Fibroblast of the conjunctiva (primary cell): ENCODE measurements at regions not wholly inside any gene's neighbourhood (a gene's known extent, or its start where the extent isn't known, plus 50 kb on each side); places are given as distances from the start of the nearest gene placed in this dataset.

Experiments
- DNase-seq: peaks from one replicate; pipeline ENCODE4 v3.0.0-alpha.2; 2010; ENCODE audit warnings: low read depth

DNA sequence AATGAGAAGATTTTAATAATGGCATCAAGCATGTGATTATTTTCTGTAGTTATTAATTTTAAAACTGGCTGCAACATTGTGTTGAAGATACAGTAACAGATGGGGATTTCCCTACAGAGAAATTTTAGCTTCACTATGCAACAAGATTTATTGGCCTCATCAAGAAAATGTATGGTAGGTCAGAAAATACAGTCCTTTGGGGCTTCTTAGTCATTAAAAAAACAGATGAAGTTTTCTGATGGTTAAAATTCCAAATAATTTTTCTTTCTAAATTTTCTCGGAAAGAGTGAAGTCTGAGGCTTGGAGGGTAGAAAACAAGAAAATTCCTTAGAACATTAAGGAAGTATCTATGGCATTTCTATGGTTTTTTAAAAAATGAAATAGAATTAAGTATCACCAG, 1790.8 kb upstream of the PCDH20 start:
- no peak for DNase-seq

GRCh38 chr13:63201493-63201892, 1785.8 kb upstream of the PCDH20 start:
- no peak for DNase-seq

DNA sequence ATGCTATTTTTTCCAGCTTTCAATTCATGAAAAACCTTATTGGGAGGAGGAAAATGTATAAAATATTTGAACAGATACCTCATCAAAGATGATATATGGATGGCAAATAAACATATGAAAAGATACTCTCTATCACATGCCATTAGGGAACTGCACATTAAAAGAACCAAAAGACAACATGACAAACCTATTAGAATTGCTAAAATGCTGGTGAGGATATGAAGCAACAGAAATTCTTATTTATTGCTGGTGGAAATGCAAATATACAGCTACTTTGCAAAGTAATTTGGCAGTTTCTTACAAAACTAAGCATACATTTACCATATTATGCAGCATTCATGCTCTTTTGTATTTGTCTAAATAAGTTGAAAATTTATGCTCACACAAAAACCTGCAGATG, 1783.9 kb upstream of the PCDH20 start:
- no peak for DNase-seq

- DNase-seq: no peak
These were observed 1782.4 kb upstream of the PCDH20 start for GRCh38 chr13:63198071-63198470.

DNA sequence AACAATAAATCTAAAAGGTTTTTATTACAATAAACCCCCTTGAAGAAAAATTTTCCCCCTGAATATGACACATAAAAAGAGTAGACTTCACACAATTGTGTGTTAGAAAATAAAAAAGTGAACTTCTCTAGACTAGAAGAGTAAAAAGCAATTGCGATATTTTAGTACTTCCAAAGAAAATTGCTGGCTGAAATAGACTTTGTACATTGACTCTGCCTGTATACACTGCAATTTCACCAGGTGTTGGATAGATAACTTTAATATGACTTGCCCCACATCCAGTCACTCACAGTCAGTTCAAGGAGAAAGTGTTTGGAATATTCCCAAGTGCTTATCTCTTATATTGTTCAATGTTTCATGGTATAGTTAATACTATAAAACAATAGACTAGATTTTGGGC, 1780.1 kb upstream of the PCDH20 start:
- no peak for DNase-seq

DNA sequence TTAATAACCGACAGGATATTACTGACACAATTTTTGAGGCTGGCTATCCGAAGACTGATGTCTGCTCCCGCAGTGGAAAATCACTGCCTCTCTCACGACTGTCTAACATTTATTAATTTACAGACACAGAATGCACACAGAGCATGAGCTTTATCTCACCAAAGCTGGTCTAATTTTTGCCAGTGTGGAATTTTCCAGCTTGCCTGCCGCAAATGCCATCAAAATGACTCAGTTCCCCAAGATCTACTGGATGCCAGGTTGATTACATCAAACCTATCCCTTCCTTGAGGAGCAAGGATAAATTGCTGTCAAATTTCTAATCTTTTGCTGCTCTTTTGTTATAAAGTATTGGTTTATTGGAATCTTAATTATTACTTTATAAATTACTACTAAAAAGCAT, 1775.1 kb upstream of the PCDH20 start:
- DNase-seq: no peak

GRCh38 chr13:63190219-63190618, 1774.6 kb upstream of the PCDH20 start:
- DNase-seq: no peak

DNA sequence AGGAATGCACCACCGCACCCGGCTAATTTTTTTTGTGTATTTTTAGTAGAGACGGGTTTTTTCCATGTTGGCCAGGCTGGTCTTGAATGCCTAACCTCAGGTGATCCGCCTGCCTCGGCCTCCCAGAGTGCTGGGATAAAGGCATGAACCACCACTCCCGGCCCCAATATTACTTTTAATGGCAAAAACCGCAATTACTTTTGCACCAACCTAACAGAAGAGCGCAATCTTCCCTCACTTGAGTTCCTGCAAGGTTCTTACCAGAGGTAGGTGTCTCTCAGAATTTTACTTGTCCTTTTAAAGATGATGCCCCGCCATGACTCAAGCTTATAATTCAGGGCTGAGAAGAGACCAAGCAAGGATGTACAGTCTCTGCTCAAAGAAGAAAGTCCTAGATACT, 1774.1 kb upstream of the PCDH20 start:
- no peak for DNase-seq

DNA sequence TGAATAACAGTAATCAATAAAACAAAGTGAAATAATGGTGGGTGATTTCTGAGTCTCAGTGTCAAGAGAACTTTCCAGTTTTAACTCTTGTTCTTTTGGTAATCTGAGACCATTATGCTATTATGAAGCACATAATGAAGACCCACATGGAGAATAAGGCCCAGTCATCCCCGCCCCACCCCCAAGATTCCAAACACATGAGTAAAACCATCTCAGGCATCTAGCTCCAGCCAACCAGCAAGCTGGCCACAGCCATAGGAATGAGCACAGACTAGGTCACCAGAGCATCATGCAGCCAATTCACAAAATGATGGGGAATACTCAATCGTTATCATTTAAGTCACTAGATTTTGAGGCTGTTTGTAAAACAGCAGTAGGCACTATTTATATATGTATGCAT, 1769.0 kb upstream of the PCDH20 start:
- DNase-seq: peak; percentile 39

DNA sequence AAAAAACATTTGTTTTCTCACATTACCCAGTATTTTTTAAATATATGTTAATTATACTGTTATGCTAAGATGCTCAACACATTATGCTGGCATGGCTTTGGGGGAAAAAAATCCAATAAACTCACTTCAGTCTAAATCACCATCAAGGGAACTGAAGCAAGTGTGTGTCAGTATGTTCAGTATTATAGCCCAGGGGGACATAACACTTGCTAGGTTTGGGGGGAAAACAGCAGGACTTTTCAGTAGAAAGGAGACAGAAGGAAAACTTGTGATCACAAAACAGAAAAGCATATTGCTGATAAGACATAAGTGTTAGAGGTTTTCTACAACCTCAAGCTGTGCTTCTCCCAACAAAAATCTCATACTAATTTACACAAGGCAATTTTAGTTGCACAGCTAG, 1759.9 kb upstream of the PCDH20 start:
- no peak for DNase-seq

DNA sequence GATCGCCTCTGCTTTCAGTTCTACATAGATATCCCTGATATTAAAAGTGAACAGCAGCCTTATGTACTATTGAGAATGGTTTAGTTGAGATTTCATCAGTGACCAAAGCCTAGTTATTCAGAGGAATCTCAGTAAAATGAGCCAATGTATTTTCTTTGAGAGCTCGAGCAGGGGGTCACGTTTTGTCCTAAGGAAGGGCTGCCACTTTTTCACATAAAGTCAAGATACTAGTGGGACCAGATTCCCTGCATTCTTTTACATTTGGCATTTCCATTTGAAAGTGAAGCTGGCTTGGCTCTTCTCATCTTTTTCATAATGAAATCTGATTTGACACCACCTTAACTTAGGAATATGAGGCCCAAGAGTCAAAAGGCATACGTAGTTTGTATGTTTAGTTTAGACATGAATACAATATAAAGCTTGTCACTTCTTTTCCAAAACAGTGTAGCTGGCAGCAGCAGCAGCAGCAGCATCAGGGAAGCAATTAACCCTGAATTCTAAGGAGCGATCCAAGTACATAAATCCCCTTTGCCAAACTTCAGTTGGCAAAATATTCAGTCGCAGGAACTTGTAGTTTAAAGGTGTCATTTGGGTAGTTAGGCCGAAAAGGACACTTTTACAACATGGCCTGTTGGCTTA, 1752.2 kb upstream of the PCDH20 start:
- DNase-seq: no peak

- DNase-seq: no peak
These were observed 1750.7 kb upstream of the PCDH20 start for GRCh38 chr13:63166345-63166744.

DNA sequence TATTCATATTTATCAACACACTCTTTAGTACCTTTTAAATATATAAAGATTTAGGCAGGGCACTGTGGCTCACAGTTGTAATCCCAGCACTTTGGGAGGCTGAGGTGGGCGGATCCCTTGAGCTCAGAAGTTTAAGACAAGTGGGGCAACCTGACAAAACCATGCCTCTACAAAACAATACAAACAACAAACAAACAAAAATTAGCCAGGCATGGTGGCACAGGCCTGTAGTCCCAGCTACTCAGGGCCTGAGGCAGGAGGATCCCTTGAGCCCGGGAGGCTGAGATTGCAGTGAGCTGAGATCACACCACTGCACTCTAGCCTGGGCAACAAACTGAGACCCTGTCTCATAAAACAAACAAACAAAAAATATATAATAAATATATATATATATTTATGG, 1748.3 kb upstream of the PCDH20 start:
- no peak for DNase-seq

- no peak for DNase-seq
These were observed 1745.6 kb upstream of the PCDH20 start for GRCh38 chr13:63161219-63161618.

- no peak for DNase-seq
These were observed 1741.2 kb upstream of the PCDH20 start for GRCh38 chr13:63156816-63157215.

DNA sequence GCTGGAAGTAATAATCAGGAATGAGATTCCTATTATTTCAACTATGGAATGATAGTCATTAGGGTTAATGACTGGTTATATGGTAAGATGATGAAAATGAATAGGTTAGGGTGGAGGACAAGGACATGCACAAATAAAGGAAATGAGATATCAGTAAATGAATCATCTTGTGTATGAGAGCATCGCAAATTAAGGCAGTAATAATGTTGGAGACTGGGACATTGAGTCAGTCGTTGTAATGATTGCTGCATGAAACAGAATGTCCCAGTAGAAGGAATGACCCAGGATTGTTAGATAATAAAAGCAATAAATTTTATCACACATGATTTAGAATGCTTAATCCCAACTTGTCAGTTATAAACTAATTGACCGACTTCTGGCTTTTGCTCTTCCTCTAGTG, 1733.7 kb upstream of the PCDH20 start:
- DNase-seq: no peak

GRCh38 chr13:63139277-63139676, 1723.6 kb upstream of the PCDH20 start:
- DNase-seq: no peak

DNA sequence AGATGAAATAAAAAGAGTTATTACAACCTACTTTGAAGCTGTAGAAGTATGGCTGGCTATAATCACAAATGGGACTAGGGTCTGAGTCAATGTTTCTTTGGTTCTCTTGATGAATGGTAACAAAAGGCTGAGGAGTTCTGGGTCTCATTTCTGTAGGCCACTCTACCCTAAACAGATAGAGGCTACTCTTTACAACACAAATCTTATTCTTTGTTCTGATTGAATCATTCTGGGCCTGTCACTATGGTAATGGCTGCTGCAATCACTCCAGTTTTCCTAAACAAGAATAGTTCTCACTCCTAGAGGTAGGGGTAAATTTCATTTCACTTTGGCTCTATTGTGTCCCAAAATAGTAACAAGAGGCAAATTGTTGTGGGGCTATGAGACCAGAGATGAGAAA, 1714.3 kb upstream of the PCDH20 start:
- no peak for DNase-seq

DNA sequence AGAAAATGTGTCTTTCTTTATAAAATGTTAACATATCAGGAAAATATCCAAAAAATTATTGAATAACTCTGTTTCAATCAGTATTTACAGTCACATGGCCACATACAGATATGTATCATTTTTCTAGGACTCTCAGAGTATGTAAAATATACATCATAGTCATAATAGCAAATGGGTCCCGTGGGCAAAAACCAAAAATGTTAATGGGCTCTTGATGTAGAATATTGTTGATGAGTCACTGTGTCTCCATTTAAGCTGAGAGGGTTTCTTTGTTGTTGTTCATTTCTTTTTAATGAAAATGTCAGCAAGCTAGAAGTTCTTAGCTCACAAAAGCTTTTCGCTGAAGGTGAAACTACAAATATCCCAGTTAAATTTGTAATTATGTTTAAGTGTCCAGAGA, 1713.1 kb upstream of the PCDH20 start:
- DNase-seq: no peak

DNA sequence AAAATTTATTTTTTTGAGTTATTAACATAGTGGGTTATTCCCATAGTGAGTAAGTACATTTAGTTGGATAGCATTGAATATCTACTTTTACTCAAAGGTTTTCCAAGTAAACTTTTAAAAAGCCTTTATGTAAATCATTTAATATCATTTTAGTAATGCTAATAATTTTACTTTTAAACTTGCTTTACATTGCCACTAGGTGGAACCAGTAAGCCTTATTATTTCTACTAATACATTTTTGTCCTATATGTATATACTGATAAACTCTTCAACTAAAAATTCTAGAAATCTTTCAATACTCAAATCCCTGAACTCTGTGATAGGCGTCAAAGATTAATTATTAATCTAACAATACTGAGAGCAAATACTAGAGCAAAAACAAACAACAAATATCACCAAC, 1709.2 kb upstream of the PCDH20 start:
- DNase-seq: peak; percentile 5

- DNase-seq: no peak
These were observed 1705.2 kb upstream of the PCDH20 start for GRCh38 chr13:63120883-63121282.

DNA sequence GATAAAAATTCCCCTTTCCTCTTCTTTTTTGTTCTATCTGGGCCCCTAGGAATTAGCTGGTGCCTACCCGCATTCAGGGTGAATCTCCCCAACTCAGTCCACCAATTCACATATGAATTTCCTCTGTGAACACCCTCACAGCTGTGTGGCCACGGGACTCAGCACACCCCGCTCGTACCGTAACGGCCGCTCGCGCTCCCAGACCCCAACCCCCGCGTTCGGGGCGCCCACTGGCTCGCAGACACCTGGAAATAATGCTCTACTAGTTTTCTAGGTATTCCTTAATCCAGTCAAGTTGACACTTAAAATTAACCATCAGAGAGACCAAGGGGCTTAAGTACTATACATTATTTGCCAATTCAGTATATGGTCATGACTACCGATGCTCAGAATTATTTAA, 1702.1 kb upstream of the PCDH20 start:
- DNase-seq: no peak

GRCh38 chr13:63112799-63113395, 1697.2 kb upstream of the PCDH20 start:
- no peak for DNase-seq

GRCh38 chr13:63110466-63110865, 1694.8 kb upstream of the PCDH20 start:
- DNase-seq: peak; percentile 16
